ENCODE measurements at regions not wholly inside any gene's neighbourhood (a gene's known extent, or its start where the extent isn't known, plus 50 kb on each side); places are given as distances from the start of the nearest gene placed in this dataset.
"Not testable (repeated sequence)": the region's sequence is repeated elsewhere in the genome, so short reads cannot be mapped to it uniquely, and the experiment has no call there.

DNA sequence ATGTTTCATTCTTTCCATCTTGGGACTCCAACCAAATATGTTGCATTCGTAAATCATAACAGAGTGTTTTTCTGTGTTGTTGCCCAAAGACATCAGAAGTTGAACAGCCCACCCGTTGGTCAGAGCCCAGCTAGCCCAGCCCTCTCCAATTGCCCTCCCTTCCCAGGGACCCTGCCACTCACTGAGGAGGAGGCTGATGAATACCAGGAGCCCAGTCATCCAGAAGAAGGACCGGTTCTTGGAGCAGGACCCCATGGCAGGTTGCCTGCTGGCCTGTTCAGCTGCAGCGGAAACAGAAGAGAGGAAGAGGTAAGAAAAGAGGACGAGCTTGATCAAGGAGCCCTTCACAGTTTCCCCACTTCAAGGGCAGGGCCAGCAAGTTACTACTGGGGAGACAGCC is 172.2 kb upstream of the ETV3 start:
- no peak overlapping the region for H3K27ac ChIP-seq (ENCODE audit: low read depth in 1 of 3, low read length in 2 of 3)
- peaks cover 0 to 3% (median 0%) of the 10 kb centered on the region in 3 donors for H3K4me1 ChIP-seq (ENCODE audit: control insufficient read depth in 3 of 3, insufficient read depth in 2 of 3, low read depth in 1 of 3, low read length in 2 of 3)
- no peaks in the 10 kb centered on the region for H3K9me3 ChIP-seq (ENCODE audit: control insufficient read depth in 2 of 2, insufficient read depth in 1 of 2, low read depth in 1 of 2, low read length in 1 of 2)
- H3K27me3 ChIP-seq (ENCODE audit: control insufficient read depth in 3 of 3, insufficient read depth in 3 of 3, low read length in 3 of 3), result no peaks in the 10 kb centered on the region
- FAIRE-seq (no peak), DNase-seq (no peak)
- no peak overlapping the region for H3K4me3 ChIP-seq (ENCODE audit: low read depth in 1 of 3, low read length in 3 of 3)
- H3K36me3 ChIP-seq (ENCODE audit: control insufficient read depth in 3 of 3, insufficient read depth in 2 of 3, low read depth in 1 of 3, low read length in 3 of 3), result no peaks in the 10 kb centered on the region
- 64 to 86% (median 80%) methylated on average over 5 of the region's 5 CpGs for WGBS, 3 donors

DNA sequence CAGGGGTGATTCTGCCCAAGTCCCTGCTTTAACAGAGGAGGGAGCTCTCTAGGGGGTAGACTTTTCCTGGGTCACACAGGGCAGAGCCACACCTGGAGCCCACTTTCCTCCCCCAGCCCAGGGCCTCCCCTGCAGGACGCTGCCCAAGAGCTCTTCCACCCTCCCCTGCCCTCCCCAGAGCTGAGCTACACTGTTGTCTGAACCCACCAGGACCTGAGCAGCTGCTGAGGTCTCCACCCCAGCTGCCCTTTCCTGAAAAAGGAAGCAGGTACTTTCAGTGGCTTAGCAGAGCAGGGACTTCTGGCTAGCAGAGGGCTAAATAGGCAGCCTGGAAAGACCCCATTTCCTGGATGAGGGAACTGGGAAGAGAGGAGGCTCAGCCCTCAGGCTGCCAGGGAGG is 169.3 kb upstream of the ETV3 start:
- Histone ChIP-seq H3K9me3 (ENCODE audit: control insufficient read depth in 2 of 2, insufficient read depth in 1 of 2, low read depth in 1 of 2, low read length in 1 of 2) (no peaks in the 10 kb centered on the region), H3K27ac (ENCODE audit: low read depth in 1 of 3, low read length in 2 of 3) (no peak overlapping the region), H3K4me3 (ENCODE audit: low read depth in 1 of 3, low read length in 3 of 3) (no peak overlapping the region), H3K27me3 (ENCODE audit: control insufficient read depth in 3 of 3, insufficient read depth in 3 of 3, low read length in 3 of 3) (no peaks in the 10 kb centered on the region), H3K4me1 (ENCODE audit: control insufficient read depth in 3 of 3, insufficient read depth in 2 of 3, low read depth in 1 of 3, low read length in 2 of 3) (peaks cover 0 to 3% (median 0%) of the 10 kb centered on the region in 3 donors), H3K36me3 (ENCODE audit: control insufficient read depth in 3 of 3, insufficient read depth in 2 of 3, low read depth in 1 of 3, low read length in 3 of 3) (no peaks in the 10 kb centered on the region)
- DNase-seq (no peak), FAIRE-seq (no peak)
- 15 to 50% (median 22%) methylated on average over 1 of the region's 1 CpG for WGBS, 3 donors

GRCh38 chr1:157306896-157307295 is 168.7 kb upstream of the ETV3 start:
- H3K4me3 ChIP-seq (ENCODE audit: low read depth in 1 of 3, low read length in 3 of 3), result no peak overlapping the region
- WGBS, 3 donors, result 66 to 72% (median 70%) methylated on average over 3 of the region's 3 CpGs
- no peak for FAIRE-seq
- no peaks in the 10 kb centered on the region for H3K9me3 ChIP-seq (ENCODE audit: control insufficient read depth in 2 of 2, insufficient read depth in 1 of 2, low read depth in 1 of 2, low read length in 1 of 2)
- no peaks in the 10 kb centered on the region for H3K4me1 ChIP-seq (ENCODE audit: control insufficient read depth in 3 of 3, insufficient read depth in 2 of 3, low read depth in 1 of 3, low read length in 2 of 3)
- no peak overlapping the region for H3K27ac ChIP-seq (ENCODE audit: low read depth in 1 of 3, low read length in 2 of 3)
- no peaks in the 10 kb centered on the region for H3K27me3 ChIP-seq (ENCODE audit: control insufficient read depth in 3 of 3, insufficient read depth in 3 of 3, low read length in 3 of 3)
- no peaks in the 10 kb centered on the region for H3K36me3 ChIP-seq (ENCODE audit: control insufficient read depth in 3 of 3, insufficient read depth in 2 of 3, low read depth in 1 of 3, low read length in 3 of 3)
- DNase-seq, result no peak

DNA sequence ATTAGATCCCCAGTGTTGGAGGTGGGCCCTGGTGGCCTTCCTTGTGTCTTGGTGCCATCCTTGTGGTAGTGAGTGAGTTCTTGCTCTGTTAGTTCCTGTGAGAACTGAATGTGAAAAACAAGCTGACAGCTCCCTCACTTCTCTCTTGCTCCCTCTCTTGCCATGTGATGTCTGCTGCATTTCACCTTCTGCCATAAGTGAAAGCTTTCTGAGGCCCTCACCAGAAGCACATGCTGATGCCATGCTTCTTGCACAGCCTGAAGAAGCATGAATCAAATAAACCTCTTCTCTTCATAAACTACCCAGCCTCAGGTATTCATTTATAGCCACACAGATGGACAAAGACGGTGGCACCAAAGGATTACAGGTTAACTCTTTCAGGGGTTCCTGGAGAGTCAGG is 166.1 kb upstream of the ETV3 start:
- WGBS, 3 donors, result 0 to 72% (median 43%) methylated on average over 1 of the region's 1 CpG
- DNase-seq, result no peak
- no peak for FAIRE-seq
- H3K36me3 ChIP-seq (ENCODE audit: control insufficient read depth in 3 of 3, insufficient read depth in 2 of 3, low read depth in 1 of 3, low read length in 3 of 3), result no peaks in the 10 kb centered on the region
- H3K4me1 ChIP-seq (ENCODE audit: control insufficient read depth in 3 of 3, insufficient read depth in 2 of 3, low read depth in 1 of 3, low read length in 2 of 3), result no peaks in the 10 kb centered on the region
- H3K4me3 ChIP-seq (ENCODE audit: low read depth in 1 of 3, low read length in 3 of 3), result no peak overlapping the region
- no peaks in the 10 kb centered on the region for H3K9me3 ChIP-seq (ENCODE audit: control insufficient read depth in 2 of 2, insufficient read depth in 1 of 2, low read depth in 1 of 2, low read length in 1 of 2)
- H3K27ac ChIP-seq (ENCODE audit: low read depth in 1 of 3, low read length in 2 of 3), result no peak overlapping the region
- no peaks in the 10 kb centered on the region for H3K27me3 ChIP-seq (ENCODE audit: control insufficient read depth in 3 of 3, insufficient read depth in 3 of 3, low read length in 3 of 3)

- no peak for DNase-seq
- H3K9me3 ChIP-seq (ENCODE audit: control insufficient read depth in 2 of 2, insufficient read depth in 1 of 2, low read depth in 1 of 2, low read length in 1 of 2), result no peaks in the 10 kb centered on the region
- H3K36me3 ChIP-seq (ENCODE audit: control insufficient read depth in 3 of 3, insufficient read depth in 2 of 3, low read depth in 1 of 3, low read length in 3 of 3), result no peaks in the 10 kb centered on the region
- H3K4me3 ChIP-seq (ENCODE audit: low read depth in 1 of 3, low read length in 3 of 3), result no peak overlapping the region
- H3K27ac ChIP-seq (ENCODE audit: low read depth in 1 of 3, low read length in 2 of 3), result no peak overlapping the region
- no peak for FAIRE-seq
- H3K27me3 ChIP-seq (ENCODE audit: control insufficient read depth in 3 of 3, insufficient read depth in 3 of 3, low read length in 3 of 3), result no peaks in the 10 kb centered on the region
- no peaks in the 10 kb centered on the region for H3K4me1 ChIP-seq (ENCODE audit: control insufficient read depth in 3 of 3, insufficient read depth in 2 of 3, low read depth in 1 of 3, low read length in 2 of 3)
- 60 to 75% (median 74%) methylated on average over 4 of the region's 4 CpGs for WGBS, 3 donors
These were observed 164.5 kb upstream of the ETV3 start for GRCh38 chr1:157302724-157303123.

- Histone ChIP-seq H3K36me3 (ENCODE audit: control insufficient read depth in 3 of 3, insufficient read depth in 2 of 3, low read depth in 1 of 3, low read length in 3 of 3) (no peaks in the 10 kb centered on the region), H3K4me3 (ENCODE audit: low read depth in 1 of 3, low read length in 3 of 3) (no peak overlapping the region), H3K9me3 (ENCODE audit: control insufficient read depth in 2 of 2, insufficient read depth in 1 of 2, low read depth in 1 of 2, low read length in 1 of 2) (no peaks in the 10 kb centered on the region), H3K27me3 (ENCODE audit: control insufficient read depth in 3 of 3, insufficient read depth in 3 of 3, low read length in 3 of 3) (no peaks in the 10 kb centered on the region), H3K4me1 (ENCODE audit: control insufficient read depth in 3 of 3, insufficient read depth in 2 of 3, low read depth in 1 of 3, low read length in 2 of 3) (no peaks in the 10 kb centered on the region), H3K27ac (ENCODE audit: low read depth in 1 of 3, low read length in 2 of 3) (no peak overlapping the region)
- DNase-seq (no peak), FAIRE-seq (no peak)
- whole genome bisulfite sequencing, 3 donors, result 75 to 82% (median 76%) methylated on average over 3 of the region's 3 CpGs
These were observed 164.0 kb upstream of the ETV3 start for GRCh38 chr1:157302199-157302497.

- FAIRE-seq (no peak), DNase-seq (no peak)
- WGBS, 3 donors, result 60 to 76% (median 65%) methylated on average over 2 of the region's 2 CpGs
- Histone ChIP-seq H3K27ac (ENCODE audit: low read depth in 1 of 3, low read length in 2 of 3) (no peak overlapping the region), H3K9me3 (ENCODE audit: control insufficient read depth in 2 of 2, insufficient read depth in 1 of 2, low read depth in 1 of 2, low read length in 1 of 2) (no peaks in the 10 kb centered on the region), H3K4me1 (ENCODE audit: control insufficient read depth in 3 of 3, insufficient read depth in 2 of 3, low read depth in 1 of 3, low read length in 2 of 3) (no peaks in the 10 kb centered on the region), H3K4me3 (ENCODE audit: low read depth in 1 of 3, low read length in 3 of 3) (no peak overlapping the region), H3K27me3 (ENCODE audit: control insufficient read depth in 3 of 3, insufficient read depth in 3 of 3, low read length in 3 of 3) (no peaks in the 10 kb centered on the region), H3K36me3 (ENCODE audit: control insufficient read depth in 3 of 3, insufficient read depth in 2 of 3, low read depth in 1 of 3, low read length in 3 of 3) (no peaks in the 10 kb centered on the region)
These were observed 163.4 kb upstream of the ETV3 start for GRCh38 chr1:157301477-157302198.

DNA sequence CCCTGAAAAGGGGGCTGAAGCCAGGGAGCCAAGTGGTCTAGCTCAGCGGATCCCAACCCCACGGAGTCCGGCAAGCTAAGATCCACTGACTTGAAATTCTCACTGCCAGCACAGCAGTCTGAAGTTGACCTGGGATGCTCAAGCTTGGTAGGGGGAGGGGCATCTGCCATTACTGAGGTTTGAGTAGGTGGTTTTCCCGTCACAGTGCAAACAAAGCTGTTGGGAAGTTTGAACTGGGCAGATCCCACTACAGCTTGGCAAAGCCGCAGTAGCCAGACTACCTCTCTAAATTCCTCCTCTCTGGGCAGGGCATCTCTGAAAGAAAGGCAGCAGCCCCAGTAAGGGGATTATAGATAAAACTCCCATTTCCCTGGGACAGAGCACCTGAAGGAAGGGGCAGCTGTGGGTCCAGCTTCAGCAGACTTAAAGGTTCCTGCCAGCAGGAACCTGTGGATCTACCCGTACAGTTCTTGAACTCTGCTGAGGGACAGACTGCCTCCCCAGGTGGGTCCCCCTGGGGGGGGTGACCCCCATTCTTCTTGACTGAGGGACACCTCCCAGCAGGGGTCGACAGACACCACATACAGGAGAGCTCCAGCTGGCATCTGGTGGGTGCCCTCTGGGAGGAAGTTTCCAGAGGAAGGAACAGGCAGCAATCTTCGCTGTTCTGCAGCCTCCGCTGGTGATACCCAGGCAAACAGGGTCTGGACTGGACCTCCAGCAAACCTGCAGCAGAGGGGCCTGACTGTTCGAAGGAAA is 156.4 kb upstream of the ETV3 start:
- not testable (repeated sequence) for H3K4me3 ChIP-seq (ENCODE audit: low read depth in 1 of 3, low read length in 3 of 3); FAIRE-seq; DNase-seq; H3K27ac ChIP-seq (ENCODE audit: low read depth in 1 of 3, low read length in 2 of 3); H3K9me3 ChIP-seq (ENCODE audit: control insufficient read depth in 2 of 2, insufficient read depth in 1 of 2, low read depth in 1 of 2, low read length in 1 of 2); H3K27me3 ChIP-seq (ENCODE audit: control insufficient read depth in 3 of 3, insufficient read depth in 3 of 3, low read length in 3 of 3); H3K36me3 ChIP-seq (ENCODE audit: control insufficient read depth in 3 of 3, insufficient read depth in 2 of 3, low read depth in 1 of 3, low read length in 3 of 3); H3K4me1 ChIP-seq (ENCODE audit: control insufficient read depth in 3 of 3, insufficient read depth in 2 of 3, low read depth in 1 of 3, low read length in 2 of 3)
- WGBS, 3 donors, result 90 to 94% (median 93%) methylated on average over 10 of the region's 10 CpGs

All from small intestine (tissue), 7 donors.